ENCODE measurements at regions not wholly inside any gene's neighbourhood (a gene's known extent, or its start where the extent isn't known, plus 50 kb on each side); places are given as distances from the start of the nearest gene placed in this dataset.

DNA sequence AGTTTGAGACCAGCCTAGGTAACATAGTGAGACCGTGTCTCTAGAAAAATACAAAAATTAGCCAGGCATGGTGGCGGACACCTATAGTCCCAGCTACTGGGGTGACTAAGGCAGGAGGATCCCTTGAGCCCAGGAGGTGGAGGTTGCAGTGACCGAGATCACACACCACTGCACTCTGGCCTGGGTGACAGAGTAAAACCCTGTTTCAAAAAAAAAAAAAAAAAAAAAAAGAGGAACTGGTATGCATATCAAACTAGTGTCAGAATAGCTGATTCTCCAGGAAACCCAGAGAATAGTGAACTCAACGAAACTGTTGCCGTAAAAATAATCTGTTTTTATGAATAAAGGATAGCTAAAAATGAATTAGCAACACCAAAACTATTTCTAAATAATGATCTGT is 126.6 kb upstream of the BASP1 start:
- Histone ChIP-seq H3K36me3 (replicated peaks in 1 of 2; ENCODE audit: control extremely low read depth in 1 of 2, control insufficient read depth in 1 of 2, extremely low read depth in 1 of 2, insufficient read depth in 2 of 2, low read length in 1 of 2) (no peaks in the 10 kb centered on the region), H3K4me3 (ENCODE audit: control extremely low read depth in 1 of 5, extremely low read depth in 1 of 5, insufficient read depth in 1 of 5, low read depth in 2 of 5, low read length in 4 of 5) (no peak overlapping the region), H3K4me1 (ENCODE audit: control insufficient read depth in 2 of 2, insufficient read depth in 2 of 2, low read length in 2 of 2) (no peaks in the 10 kb centered on the region), H3K9me3 (ENCODE audit: control extremely low read depth in 1 of 3, control insufficient read depth in 2 of 3, insufficient read depth in 1 of 3, low read length in 2 of 3) (no peaks in the 10 kb centered on the region), H3K27ac (ENCODE audit: low read length in 2 of 2) (no peak overlapping the region), H3K9ac (ENCODE audit: low read length) (no peak overlapping the region), H4K20me1 (ENCODE audit: control insufficient read depth, insufficient read depth, low read length, poor library complexity, severe bottlenecking) (no peaks in the 10 kb centered on the region), H3K27me3 (replicated peaks in 1 of 4; ENCODE audit: control extremely low read depth in 1 of 4, control insufficient read depth in 3 of 4, insufficient read depth in 4 of 4, low read length in 3 of 4) (no peaks in the 10 kb centered on the region), H2AFZ (ENCODE audit: insufficient read depth, low read depth, low read length, poor library complexity, severe bottlenecking) (no peak overlapping the region), H3K79me2 (ENCODE audit: control insufficient read depth, insufficient read depth, low read length) (no peaks in the 10 kb centered on the region), H3K4me2 (replicated peaks; ENCODE audit: low read depth, low read length, poor library complexity, severe bottlenecking) (no peak overlapping the region)
- no peaks in the 10 kb centered on the region for H3K4me1 Mint-ChIP-seq
- ChIA-PET CTCF (interaction anchor here (0.6 kb wide), 2 partner anchors 180 to 1196 kb away, joined by 3 to 4 read pairs; no protein-coding TSS in a partner anchor), POLR2A (no interaction called here)
- H3K9me3 Mint-ChIP-seq (ENCODE audit: insufficient read depth): no peaks in the 10 kb centered on the region
- H3K27me3 Mint-ChIP-seq: no peaks in the 10 kb centered on the region
- H3K27ac Mint-ChIP-seq: no peak overlapping the region
- DNase-seq: no peak
- intact Hi-C loops (cut with micrococcal nuclease): no loop called here
- no peak for TF ChIP-seq EZH2 (IDR thresholded peaks at IDR 0.05; ENCODE audit: borderline replicate concordance, insufficient read depth, low read depth, low read length, poor library complexity, severe bottlenecking)
- TF ChIP-seq, protein P1, sequence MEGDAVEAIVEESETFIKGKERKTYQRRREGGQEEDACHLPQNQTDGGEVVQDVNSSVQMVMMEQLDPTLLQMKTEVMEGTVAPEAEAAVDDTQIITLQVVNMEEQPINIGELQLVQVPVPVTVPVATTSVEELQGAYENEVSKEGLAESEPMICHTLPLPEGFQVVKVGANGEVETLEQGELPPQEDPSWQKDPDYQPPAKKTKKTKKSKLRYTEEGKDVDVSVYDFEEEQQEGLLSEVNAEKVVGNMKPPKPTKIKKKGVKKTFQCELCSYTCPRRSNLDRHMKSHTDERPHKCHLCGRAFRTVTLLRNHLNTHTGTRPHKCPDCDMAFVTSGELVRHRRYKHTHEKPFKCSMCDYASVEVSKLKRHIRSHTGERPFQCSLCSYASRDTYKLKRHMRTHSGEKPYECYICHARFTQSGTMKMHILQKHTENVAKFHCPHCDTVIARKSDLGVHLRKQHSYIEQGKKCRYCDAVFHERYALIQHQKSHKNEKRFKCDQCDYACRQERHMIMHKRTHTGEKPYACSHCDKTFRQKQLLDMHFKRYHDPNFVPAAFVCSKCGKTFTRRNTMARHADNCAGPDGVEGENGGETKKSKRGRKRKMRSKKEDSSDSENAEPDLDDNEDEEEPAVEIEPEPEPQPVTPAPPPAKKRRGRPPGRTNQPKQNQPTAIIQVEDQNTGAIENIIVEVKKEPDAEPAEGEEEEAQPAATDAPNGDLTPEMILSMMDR (IDR thresholded peaks at IDR 0.05): no peak
- WGBS (ENCODE audit: insufficient coverage): 94% methylated on average over 2 of the region's 5 CpGs
- H3K4me3 Mint-ChIP-seq: no peak overlapping the region
- no peak for ATAC-seq (ENCODE audit: low read depth)

DNA sequence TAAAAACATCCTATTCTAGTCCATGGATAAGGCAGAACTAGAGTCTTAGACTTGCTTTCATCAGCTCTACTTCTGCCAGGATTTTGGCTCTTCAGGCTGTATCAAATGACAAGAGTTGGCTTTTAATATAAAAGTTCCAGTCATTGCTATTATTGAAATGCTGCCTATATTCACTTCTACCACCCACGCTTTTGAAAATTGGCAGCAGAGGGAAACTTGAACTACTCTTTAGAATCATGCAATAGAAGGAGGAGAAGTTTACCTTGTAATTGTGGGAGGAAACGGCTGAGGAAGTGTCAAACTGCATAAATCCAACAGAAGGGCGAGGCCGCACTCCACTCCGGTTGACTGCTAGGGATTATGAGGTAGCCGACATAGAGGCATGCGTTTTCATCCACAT is 122.6 kb upstream of the BASP1 start:
- Histone ChIP-seq H3K4me2 (replicated peaks; ENCODE audit: low read depth, low read length, poor library complexity, severe bottlenecking) (no peak overlapping the region), H3K9ac (ENCODE audit: low read length) (no peak overlapping the region), H3K27me3 (replicated peaks in 1 of 4; ENCODE audit: control extremely low read depth in 1 of 4, control insufficient read depth in 3 of 4, insufficient read depth in 4 of 4, low read length in 3 of 4) (no peaks in the 10 kb centered on the region), H3K27ac (ENCODE audit: low read length in 2 of 2) (no peak overlapping the region), H2AFZ (ENCODE audit: insufficient read depth, low read depth, low read length, poor library complexity, severe bottlenecking) (no peak overlapping the region), H3K4me1 (ENCODE audit: control insufficient read depth in 2 of 2, insufficient read depth in 2 of 2, low read length in 2 of 2) (no peaks in the 10 kb centered on the region), H3K4me3 (ENCODE audit: control extremely low read depth in 1 of 5, extremely low read depth in 1 of 5, insufficient read depth in 1 of 5, low read depth in 2 of 5, low read length in 4 of 5) (no peak overlapping the region), H4K20me1 (ENCODE audit: control insufficient read depth, insufficient read depth, low read length, poor library complexity, severe bottlenecking) (no peaks in the 10 kb centered on the region), H3K9me3 (ENCODE audit: control extremely low read depth in 1 of 3, control insufficient read depth in 2 of 3, insufficient read depth in 1 of 3, low read length in 2 of 3) (peaks cover 0 to 1% (median 0%) of the 10 kb centered on the region in 3 donors), H3K36me3 (replicated peaks in 1 of 2; ENCODE audit: control extremely low read depth in 1 of 2, control insufficient read depth in 1 of 2, extremely low read depth in 1 of 2, insufficient read depth in 2 of 2, low read length in 1 of 2) (no peaks in the 10 kb centered on the region), H3K79me2 (ENCODE audit: control insufficient read depth, insufficient read depth, low read length) (no peaks in the 10 kb centered on the region)
- no peak overlapping the region for H3K27ac Mint-ChIP-seq
- H3K9me3 Mint-ChIP-seq (ENCODE audit: insufficient read depth): no peaks in the 10 kb centered on the region
- ChIA-PET POLR2A (no interaction called here), CTCF (no interaction called here)
- ATAC-seq (ENCODE audit: low read depth) (no peak), DNase-seq (no peak)
- intact Hi-C loops (cut with micrococcal nuclease): no loop called here
- no peaks in the 10 kb centered on the region for H3K4me1 Mint-ChIP-seq
- no peaks in the 10 kb centered on the region for H3K27me3 Mint-ChIP-seq
- TF ChIP-seq, protein P1 (IDR thresholded peaks at IDR 0.05): no peak
- no peak for TF ChIP-seq EZH2 (IDR thresholded peaks at IDR 0.05; ENCODE audit: borderline replicate concordance, insufficient read depth, low read depth, low read length, poor library complexity, severe bottlenecking)
- no peak overlapping the region for H3K4me3 Mint-ChIP-seq
- no CpG with 5 or more reads among the region's 7 CpGs for WGBS (ENCODE audit: insufficient coverage)
